T47D (cell line): ENCODE measurements at regions not wholly inside any gene's neighbourhood (a gene's known extent, or its start where the extent isn't known, plus 50 kb on each side); places are given as distances from the start of the nearest gene placed in this dataset.
"Not testable (repeated sequence)": the region's sequence is repeated elsewhere in the genome, so short reads cannot be mapped to it uniquely, and the experiment has no call there.

Experiments used
- DNase-seq, 2 experiments: peaks; one replicate each; pipeline versions ENCODE4 v3.0.0 to v3.0.0-alpha.2; 2011 to 2012; ENCODE audit warnings: low read depth in 1 of 2, low spot score in 1 of 2
- JUND ChIP-seq: IDR thresholded peaks from 2 replicates; pipeline ENCODE4 v1.6.1; 2012; ENCODE audit warnings: low read depth
- in situ Hi-C: cut with HindIII; loops from 2 replicates; pipeline ENCODE4 v1.10.0; 2016; ENCODE audit warnings: low sequenced_read_pairs, low pct_unique_long_range_greater_than_20kb

- no peak for DNase-seq
- in situ Hi-C loops, result no loop called here
These were observed 82.4 kb downstream of the DIO3 start for GRCh38 chr14:101643651-101644050.

GRCh38 chr14:101654051-101654450, 92.8 kb downstream of the DIO3 start:
- no peak for TF ChIP-seq JUND
- in situ Hi-C loops, result no loop called here
- DNase-seq, result no peak

More at GRCh38 chr14:101643651-101644050, 82.4 kb downstream of the DIO3 start:
- TF ChIP-seq JUND, result no peak

GRCh38 chr14:101657372-101657771, 96.1 kb downstream of the DIO3 start:
- no peak for DNase-seq
- no peak for TF ChIP-seq JUND
- in situ Hi-C loops, result no loop called here

GRCh38 chr14:101665478-101666078, 95.9 kb upstream of the PPP2R5C start:
- DNase-seq, result peak; percentile 33 to 76
- in situ Hi-C loops, result no loop called here
- no peak for TF ChIP-seq JUND

GRCh38 chr14:101666264-101666663, 95.2 kb upstream of the PPP2R5C start:
- DNase-seq, result no peak
- in situ Hi-C loops, result no loop called here
- no peak for TF ChIP-seq JUND

GRCh38 chr14:101669629-101670028, 91.9 kb upstream of the PPP2R5C start:
- in situ Hi-C loops, result no loop called here
- no peak for TF ChIP-seq JUND

GRCh38 chr14:101673873-101674272, 87.6 kb upstream of the PPP2R5C start:
- no peak for DNase-seq
- no peak for TF ChIP-seq JUND
- in situ Hi-C loops, result no loop called here

More at GRCh38 chr14:101669629-101670028, 91.9 kb upstream of the PPP2R5C start:
- no peak for DNase-seq

GRCh38 chr14:101675835-101676234, 85.7 kb upstream of the PPP2R5C start:
- in situ Hi-C loops, DNase-seq: not testable (repeated sequence)

GRCh38 chr14:101677912-101678327, 83.6 kb upstream of the PPP2R5C start:
- DNase-seq, in situ Hi-C loops: not testable (repeated sequence)

- in situ Hi-C loops, result no loop called here
- no peak for DNase-seq
- TF ChIP-seq JUND, result no peak
These were observed 79.7 kb upstream of the PPP2R5C start for GRCh38 chr14:101681795-101682194.

GRCh38 chr14:101683365-101683764, 78.1 kb upstream of the PPP2R5C start:
- in situ Hi-C loops, result no loop called here
- TF ChIP-seq JUND, result no peak

GRCh38 chr14:101687756-101688546, 73.6 kb upstream of the PPP2R5C start:
- in situ Hi-C loops, result no loop called here
- no peak for DNase-seq
- no peak for TF ChIP-seq JUND

More at GRCh38 chr14:101683365-101683764, 78.1 kb upstream of the PPP2R5C start:
- no peak for DNase-seq

GRCh38 chr14:101689039-101689501, 72.4 kb upstream of the PPP2R5C start:
- in situ Hi-C loops, result no loop called here
- TF ChIP-seq JUND, result no peak
- no peak for DNase-seq

- in situ Hi-C loops, DNase-seq: not testable (repeated sequence)
These were observed 71.5 kb upstream of the PPP2R5C start for GRCh38 chr14:101689966-101690365.
